HL-60 (cell line): ENCODE measurements at regions not wholly inside any gene's neighbourhood (a gene's known extent, or its start where the extent isn't known, plus 50 kb on each side); places are given as distances from the start of the nearest gene placed in this dataset.

ENCODE experiments used
- GABPA ChIP-seq: IDR thresholded peaks from 2 replicates; pipeline ENCODE4 v1.6.1; 2012; ENCODE audit warnings: low read depth
- POLR2AphosphoS5 ChIP-seq: IDR thresholded peaks from 2 replicates; pipeline ENCODE4 v1.6.1; 2012; ENCODE audit warnings: low read depth
- SPI1 ChIP-seq: IDR thresholded peaks from 2 replicates; pipeline ENCODE4 v1.6.1; 2012; ENCODE audit warnings: low read depth, mild to moderate bottlenecking, borderline replicate concordance
- TF ChIP-seq, protein P1 (sequence below): IDR thresholded peaks from one replicate; pipeline ENCODE4 v1.5.1; 2011; ENCODE audit warnings: low read length, control low read depth, inconsistent platforms; ENCODE audit not compliant: insufficient read depth
- TF ChIP-seq, protein P2 (sequence below): IDR thresholded peaks from 2 replicates; pipeline ENCODE4 v1.6.1; 2012; ENCODE audit warnings: low read depth; ENCODE audit not compliant: insufficient replicate concordance

DNA sequence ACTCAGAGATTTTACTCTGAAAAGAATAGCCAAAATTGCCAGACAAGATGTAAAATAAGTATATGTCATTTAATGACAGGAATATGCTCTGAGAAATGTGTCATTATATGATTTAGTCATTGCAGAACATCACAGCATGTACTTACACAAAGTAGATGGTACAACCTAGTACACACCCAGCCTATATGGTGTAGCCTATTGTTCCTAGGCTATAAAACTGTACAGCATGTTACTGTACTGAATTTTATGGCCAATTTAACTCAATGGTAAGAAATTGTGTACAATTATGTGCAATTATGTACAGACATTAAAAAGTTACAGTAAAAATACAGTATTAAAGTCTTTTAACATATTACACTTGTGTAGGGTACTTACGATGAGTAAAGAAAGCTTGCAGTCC is 311.9 kb upstream of the EPHA7 start:
- TF ChIP-seq, protein P1, sequence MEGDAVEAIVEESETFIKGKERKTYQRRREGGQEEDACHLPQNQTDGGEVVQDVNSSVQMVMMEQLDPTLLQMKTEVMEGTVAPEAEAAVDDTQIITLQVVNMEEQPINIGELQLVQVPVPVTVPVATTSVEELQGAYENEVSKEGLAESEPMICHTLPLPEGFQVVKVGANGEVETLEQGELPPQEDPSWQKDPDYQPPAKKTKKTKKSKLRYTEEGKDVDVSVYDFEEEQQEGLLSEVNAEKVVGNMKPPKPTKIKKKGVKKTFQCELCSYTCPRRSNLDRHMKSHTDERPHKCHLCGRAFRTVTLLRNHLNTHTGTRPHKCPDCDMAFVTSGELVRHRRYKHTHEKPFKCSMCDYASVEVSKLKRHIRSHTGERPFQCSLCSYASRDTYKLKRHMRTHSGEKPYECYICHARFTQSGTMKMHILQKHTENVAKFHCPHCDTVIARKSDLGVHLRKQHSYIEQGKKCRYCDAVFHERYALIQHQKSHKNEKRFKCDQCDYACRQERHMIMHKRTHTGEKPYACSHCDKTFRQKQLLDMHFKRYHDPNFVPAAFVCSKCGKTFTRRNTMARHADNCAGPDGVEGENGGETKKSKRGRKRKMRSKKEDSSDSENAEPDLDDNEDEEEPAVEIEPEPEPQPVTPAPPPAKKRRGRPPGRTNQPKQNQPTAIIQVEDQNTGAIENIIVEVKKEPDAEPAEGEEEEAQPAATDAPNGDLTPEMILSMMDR, result no peak
- TF ChIP-seq POLR2AphosphoS5 (no peak), SPI1 (no peak), GABPA (no peak)
- TF ChIP-seq, protein P2, sequence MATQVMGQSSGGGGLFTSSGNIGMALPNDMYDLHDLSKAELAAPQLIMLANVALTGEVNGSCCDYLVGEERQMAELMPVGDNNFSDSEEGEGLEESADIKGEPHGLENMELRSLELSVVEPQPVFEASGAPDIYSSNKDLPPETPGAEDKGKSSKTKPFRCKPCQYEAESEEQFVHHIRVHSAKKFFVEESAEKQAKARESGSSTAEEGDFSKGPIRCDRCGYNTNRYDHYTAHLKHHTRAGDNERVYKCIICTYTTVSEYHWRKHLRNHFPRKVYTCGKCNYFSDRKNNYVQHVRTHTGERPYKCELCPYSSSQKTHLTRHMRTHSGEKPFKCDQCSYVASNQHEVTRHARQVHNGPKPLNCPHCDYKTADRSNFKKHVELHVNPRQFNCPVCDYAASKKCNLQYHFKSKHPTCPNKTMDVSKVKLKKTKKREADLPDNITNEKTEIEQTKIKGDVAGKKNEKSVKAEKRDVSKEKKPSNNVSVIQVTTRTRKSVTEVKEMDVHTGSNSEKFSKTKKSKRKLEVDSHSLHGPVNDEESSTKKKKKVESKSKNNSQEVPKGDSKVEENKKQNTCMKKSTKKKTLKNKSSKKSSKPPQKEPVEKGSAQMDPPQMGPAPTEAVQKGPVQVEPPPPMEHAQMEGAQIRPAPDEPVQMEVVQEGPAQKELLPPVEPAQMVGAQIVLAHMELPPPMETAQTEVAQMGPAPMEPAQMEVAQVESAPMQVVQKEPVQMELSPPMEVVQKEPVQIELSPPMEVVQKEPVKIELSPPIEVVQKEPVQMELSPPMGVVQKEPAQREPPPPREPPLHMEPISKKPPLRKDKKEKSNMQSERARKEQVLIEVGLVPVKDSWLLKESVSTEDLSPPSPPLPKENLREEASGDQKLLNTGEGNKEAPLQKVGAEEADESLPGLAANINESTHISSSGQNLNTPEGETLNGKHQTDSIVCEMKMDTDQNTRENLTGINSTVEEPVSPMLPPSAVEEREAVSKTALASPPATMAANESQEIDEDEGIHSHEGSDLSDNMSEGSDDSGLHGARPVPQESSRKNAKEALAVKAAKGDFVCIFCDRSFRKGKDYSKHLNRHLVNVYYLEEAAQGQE, result no peak
